GM12874 (cell line): ENCODE measurements at regions not wholly inside any gene's neighbourhood (a gene's known extent, or its start where the extent isn't known, plus 50 kb on each side); places are given as distances from the start of the nearest gene placed in this dataset.

Experiments used
- TF ChIP-seq, protein P1 (sequence below): IDR thresholded peaks from 2 replicates; pipeline ENCODE4 v1.5.1; 2011; ENCODE audit warnings: low read depth, mild to moderate bottlenecking, control low read depth, low read length, moderate library complexity; ENCODE audit not compliant: insufficient read depth

DNA sequence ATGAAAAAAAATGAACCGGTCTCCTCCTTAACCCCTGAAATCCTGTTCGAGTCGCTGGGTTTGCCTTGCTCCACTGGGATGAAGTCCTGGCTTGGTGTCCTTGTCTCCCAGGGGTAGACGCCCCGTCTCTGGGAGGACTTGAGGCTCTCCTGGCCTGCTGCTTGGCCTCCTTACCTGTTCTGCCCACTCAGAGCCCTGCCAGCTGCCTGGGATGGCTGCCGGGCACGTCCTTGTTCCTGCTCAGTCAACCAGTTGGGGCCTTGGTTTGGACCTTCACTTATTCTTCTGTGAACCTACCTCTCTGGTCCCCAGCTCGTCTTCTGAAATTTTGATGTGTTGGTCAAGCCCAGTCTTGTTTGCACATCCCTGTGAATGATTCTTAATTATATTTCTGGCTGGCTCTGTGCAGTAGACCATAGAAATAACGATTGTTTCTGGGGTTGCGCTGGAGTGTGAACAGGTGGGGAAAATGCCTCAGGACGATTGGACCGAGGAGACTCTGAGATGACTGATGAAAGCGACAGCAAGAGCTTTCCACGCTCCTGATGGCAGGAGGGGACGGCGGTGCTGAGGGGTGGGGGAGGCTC, 126.5 kb upstream of the ESR1 start:
- TF ChIP-seq, protein P1, sequence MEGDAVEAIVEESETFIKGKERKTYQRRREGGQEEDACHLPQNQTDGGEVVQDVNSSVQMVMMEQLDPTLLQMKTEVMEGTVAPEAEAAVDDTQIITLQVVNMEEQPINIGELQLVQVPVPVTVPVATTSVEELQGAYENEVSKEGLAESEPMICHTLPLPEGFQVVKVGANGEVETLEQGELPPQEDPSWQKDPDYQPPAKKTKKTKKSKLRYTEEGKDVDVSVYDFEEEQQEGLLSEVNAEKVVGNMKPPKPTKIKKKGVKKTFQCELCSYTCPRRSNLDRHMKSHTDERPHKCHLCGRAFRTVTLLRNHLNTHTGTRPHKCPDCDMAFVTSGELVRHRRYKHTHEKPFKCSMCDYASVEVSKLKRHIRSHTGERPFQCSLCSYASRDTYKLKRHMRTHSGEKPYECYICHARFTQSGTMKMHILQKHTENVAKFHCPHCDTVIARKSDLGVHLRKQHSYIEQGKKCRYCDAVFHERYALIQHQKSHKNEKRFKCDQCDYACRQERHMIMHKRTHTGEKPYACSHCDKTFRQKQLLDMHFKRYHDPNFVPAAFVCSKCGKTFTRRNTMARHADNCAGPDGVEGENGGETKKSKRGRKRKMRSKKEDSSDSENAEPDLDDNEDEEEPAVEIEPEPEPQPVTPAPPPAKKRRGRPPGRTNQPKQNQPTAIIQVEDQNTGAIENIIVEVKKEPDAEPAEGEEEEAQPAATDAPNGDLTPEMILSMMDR: no peak

DNA sequence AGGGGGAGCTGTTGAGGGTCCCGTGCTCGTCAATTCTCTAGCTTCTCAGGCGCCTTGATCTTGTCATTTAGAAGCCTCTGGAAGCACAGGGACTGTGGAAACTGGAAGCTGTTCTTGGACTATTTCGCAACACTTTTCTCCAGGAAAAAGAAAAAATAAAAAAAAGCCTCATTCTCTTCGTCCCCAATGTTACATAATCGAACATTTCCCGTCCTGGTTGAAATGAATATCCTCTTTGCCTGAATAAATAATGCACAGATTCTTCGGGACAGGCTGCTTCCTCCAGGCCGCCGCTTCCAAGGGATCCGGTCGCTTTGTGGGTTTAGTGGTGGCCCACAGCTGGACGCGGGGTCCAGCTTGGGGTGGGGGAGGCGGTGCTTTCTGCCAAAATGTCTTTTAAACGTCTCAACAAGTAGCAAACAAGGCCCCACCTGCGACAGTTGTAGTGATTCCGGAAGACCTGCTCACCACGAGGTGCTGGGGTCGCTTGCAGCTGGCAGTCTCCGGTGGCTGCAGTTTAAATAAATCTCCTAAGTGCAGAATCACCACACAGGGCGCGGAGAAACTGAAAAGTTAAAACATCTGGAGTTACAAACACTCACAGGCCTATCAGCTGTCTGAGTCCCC, 125.9 kb upstream of the ESR1 start:
- TF ChIP-seq, protein P1: no peak

DNA sequence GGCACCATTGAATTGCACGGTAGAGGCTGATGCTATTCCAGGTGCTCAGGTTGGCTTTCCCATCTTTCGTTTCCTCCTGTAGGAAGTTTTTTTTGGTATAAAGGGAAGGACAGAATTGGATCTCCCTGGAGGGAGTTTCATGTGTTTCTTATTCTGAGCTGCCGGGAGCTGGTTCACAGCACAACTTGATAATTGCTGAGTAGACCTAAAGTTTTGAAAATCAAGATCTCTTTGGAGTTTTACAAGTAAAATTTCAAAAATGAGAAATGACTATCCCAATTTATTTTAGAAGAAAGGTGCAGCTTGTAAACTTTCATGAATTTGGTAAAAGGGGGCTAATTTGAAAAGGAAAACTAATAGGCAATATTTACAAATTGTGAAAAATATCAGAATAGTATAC, 125.2 kb upstream of the ESR1 start:
- TF ChIP-seq, protein P1: no peak

DNA sequence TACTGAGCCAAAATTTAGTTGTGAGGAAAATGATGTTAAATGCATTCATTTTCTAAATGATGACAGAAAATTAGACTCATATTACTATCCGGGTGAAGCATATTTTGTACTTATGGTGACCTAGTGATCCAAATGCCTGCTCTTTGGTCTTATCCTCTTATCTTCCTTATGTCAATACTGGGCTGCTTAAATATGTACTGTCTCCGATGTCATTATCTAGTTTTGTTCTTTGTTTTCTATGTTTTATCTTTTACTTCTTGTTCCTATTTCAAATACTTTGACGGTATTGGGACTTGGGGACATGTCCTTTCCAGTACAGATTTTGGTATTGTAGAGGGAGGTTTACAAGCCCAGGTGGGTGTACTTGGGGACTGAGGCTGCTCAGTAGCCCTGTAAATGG, 124.6 kb upstream of the ESR1 start:
- TF ChIP-seq, protein P1: no peak

DNA sequence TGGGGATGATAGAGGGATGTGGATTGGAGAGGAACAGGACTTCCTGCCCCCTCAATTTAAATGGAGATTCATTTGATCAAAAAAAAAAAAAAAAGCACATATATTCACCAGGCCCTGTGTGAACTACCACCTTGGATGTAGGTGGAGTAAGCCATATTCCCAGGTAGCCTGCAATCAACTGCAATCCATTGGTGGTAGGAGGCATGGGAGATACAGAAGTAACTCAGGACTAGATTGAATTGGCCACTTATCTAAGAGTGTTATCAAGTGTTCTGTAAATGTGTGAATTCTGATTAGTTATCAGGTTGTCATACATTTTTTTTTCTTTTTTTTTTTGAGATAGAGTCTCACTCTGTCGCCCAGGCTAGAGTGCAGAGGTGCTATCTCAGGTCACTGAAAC, 124.1 kb upstream of the ESR1 start:
- TF ChIP-seq, protein P1: no peak

DNA sequence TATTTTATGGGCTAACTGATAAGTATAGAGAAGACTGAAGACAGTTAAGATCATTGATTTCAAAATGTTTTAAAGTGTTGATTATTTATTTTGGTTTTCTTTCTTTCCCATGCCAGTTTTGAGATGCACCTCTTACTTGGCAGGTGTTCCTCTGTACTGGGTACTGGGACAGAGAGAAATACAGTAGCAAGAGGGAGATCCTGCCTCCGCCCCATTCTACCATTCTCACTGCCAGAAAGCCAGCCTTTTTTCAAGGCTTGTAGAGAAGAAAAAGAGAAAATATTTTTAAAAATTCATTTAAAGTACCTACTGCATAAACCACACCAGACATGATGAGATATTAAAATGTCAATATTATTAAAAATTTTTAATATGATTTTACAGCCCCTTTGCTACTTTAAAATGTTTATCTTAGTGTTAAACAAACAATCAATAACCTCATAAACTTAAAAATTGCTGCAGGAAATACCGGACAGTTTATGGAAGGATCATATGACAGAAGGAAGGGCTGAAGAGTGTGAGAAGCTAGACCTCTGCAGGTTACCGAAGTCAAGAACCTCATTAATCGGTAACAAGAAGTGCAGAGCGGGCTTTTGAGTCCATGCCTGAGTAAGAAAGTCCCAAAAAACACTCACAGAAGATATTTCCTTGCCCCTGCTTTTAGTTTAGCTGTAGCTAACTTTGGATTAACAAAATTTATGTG, 117.8 kb upstream of the ESR1 start:
- TF ChIP-seq, protein P1: no peak

DNA sequence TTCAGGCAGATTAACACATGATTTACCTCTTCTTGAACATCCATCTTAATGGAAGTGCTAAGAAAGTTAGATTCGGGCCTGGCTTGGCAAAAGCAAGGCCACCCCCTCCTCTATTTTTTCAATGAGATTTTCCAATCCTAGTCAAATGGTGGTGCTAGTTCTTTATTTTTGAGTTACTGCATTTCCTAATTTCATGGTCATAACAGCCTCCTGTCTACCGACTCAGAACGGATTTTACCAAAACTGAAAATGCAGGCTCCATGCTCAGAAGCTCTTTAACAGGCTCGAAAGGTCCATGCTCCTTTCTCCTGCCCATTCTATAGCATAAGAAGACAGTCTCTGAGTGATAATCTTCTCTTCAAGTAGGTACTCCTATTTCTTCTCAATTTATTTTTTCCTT, 117.2 kb upstream of the ESR1 start:
- TF ChIP-seq, protein P1: 0 out of 2 replicates have a peak, but pooled peaks have one; percentile 3
